Epithelial cell of esophagus (primary cell): ENCODE measurements at regions not wholly inside any gene's neighbourhood (a gene's known extent, or its start where the extent isn't known, plus 50 kb on each side); places are given as distances from the start of the nearest gene placed in this dataset.

Experiments used
- DNase-seq: peaks from one replicate; pipeline ENCODE4 v3.0.0; 2010; ENCODE audit warnings: low read depth
- H3K4me3 ChIP-seq: 2 replicates; pipeline ENCODE4 v1.5.1; 2011; ENCODE audit warnings: mild to moderate bottlenecking, low read length, control low read depth
- TF ChIP-seq, protein P1 (sequence below): IDR thresholded peaks from 2 replicates; pipeline ENCODE4 v1.5.1; 2011; ENCODE audit warnings: low read depth, mild to moderate bottlenecking, low read length, control low read depth, inconsistent platforms; ENCODE audit not compliant: insufficient read depth; ENCODE audit errors: missing control alignments

- TF ChIP-seq, protein P1, sequence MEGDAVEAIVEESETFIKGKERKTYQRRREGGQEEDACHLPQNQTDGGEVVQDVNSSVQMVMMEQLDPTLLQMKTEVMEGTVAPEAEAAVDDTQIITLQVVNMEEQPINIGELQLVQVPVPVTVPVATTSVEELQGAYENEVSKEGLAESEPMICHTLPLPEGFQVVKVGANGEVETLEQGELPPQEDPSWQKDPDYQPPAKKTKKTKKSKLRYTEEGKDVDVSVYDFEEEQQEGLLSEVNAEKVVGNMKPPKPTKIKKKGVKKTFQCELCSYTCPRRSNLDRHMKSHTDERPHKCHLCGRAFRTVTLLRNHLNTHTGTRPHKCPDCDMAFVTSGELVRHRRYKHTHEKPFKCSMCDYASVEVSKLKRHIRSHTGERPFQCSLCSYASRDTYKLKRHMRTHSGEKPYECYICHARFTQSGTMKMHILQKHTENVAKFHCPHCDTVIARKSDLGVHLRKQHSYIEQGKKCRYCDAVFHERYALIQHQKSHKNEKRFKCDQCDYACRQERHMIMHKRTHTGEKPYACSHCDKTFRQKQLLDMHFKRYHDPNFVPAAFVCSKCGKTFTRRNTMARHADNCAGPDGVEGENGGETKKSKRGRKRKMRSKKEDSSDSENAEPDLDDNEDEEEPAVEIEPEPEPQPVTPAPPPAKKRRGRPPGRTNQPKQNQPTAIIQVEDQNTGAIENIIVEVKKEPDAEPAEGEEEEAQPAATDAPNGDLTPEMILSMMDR, result no peak
- no peak for DNase-seq
- H3K4me3 ChIP-seq, result no peak overlapping the region
These were observed 526.6 kb downstream of the MRPL39 start for GRCh38 chr21:25080661-25081060.

DNA sequence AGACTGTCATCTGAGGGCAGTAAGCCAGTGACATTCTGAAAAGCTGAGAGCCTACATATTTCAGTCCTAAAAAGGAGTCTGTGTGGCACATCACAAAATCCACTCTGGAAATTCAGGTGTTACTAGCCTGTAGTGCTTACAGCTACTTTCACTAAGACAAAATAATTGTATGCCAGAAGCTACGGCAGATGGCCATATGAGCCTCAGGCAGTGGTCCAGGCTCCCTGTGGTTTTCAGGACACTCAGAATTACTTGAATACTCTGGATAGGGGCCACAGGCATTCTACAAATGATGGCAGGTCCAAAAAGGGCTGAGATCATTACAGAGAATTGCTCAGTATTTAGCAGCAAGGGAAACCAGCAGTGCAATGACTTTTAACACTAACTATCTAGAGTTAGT, 527.1 kb downstream of the MRPL39 start:
- H3K4me3 ChIP-seq, result no peak overlapping the region
- no peak for DNase-seq
- TF ChIP-seq, protein P1, result no peak

DNA sequence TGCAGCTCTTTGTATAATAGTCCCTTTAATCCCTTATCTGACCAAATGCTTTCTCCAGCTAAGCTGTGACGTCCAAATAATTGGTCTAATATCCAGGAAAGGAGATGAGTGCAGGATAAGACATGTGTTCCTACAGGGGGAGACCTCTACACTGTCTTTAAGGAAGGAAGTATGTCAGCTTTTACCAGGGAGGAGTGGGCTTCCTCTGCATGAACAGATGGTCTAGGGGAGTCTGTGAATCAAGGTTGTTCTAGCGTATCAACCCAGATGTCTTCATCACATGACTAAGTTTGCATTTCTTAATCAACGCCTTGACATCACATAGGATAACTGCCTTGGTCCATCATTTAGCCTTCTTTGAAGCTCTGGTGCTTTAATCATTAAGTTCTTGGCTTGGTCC, 528.2 kb downstream of the MRPL39 start:
- H3K4me3 ChIP-seq, result no peak overlapping the region
- DNase-seq, result no peak
- TF ChIP-seq, protein P1, result no peak

DNA sequence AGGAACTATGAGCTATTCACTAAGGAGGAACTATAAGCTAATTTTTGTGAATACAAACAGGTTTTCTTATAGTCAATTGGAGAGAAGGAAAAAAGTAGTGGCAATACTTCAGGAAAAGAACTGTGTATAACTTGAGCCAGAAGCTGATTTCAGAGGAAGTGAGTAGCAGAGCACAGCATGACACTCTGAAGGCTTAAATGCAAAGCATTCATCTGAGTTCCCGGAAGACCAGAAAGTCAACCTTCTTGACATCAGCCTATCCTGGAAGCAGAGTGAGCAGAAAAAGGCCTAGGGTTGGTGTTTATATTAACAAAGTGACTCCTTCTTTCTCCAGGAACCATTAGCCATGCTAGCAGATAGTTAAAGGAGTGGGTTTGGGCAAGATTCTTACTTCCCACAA, 545.2 kb downstream of the MRPL39 start:
- no peak overlapping the region for H3K4me3 ChIP-seq
- TF ChIP-seq, protein P1, result no peak
- DNase-seq, result no peak

- TF ChIP-seq, protein P1, result no peak
- no peak overlapping the region for H3K4me3 ChIP-seq
- no peak for DNase-seq
These were observed 552.6 kb downstream of the MRPL39 start for GRCh38 chr21:25054689-25055088.

DNA sequence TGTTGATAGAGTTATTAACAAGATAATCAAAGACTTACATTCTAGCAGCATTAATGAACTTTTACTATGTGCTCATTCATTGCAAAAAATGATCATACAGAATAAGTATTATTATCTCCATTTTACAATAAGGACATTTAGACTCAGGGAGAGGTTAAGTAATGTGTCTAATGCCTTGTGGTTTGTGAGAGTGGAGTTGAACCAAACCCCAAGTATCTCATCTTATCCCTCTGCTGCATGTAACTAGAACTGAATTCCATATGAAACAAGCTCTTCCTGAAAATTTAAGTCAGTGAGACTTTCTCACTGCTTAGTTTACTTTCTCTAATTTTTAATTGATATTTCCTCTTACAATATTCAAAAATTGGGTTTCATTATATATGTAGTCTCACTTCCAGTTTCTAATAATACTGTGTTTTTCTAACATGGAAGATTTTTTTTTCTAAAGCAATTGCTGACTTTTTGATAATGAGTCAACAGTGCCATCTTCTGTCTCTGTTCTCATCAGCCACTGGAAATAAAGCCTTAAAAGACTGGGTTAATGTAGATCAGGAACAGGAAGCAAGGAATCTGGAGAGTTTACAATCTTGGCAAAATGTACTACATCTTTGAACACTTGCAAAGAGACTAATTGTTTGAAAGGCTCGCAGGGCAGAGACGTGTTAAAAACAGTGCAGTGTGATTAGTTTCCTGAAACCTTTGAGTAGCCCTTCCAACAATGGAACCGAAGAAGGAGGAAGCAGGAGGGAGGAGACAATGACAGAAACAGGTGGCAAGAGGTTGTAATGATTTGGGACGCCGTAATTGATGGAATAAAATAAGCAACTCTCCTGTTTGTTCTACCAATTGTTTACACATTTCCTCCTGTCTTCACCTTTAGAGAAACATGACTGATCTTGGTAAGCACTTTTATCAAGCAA, 567.6 kb downstream of the MRPL39 start:
- H3K4me3 ChIP-seq, result no peak overlapping the region
- DNase-seq, result no peak
- TF ChIP-seq, protein P1, result no peak

DNA sequence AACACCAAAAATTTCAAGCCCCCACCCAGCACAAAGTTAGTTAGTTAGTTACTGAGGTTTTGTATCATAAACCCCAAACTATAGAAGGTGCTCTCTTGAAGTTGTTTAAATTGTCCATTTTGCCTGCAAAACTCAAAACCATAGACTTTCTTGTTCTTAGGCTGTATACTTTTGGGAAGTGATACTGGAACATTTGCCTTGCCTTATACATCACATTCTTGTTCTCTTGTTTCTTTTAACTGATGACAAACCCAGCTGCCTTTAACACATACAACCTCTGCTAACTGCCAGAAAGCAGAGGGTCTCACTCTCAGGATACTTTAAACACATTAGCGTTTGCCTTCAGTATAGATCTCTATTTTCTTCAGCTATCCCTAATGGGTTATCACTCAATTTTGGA, 570.5 kb downstream of the MRPL39 start:
- DNase-seq, result no peak

More for the DNA sequence above, 570.5 kb downstream of the MRPL39 start:
- H3K4me3 ChIP-seq, result no peak overlapping the region
- TF ChIP-seq, protein P1, result no peak
